Adrenal gland (tissue), 5 donors: ENCODE measurements at regions not wholly inside any gene's neighbourhood (a gene's known extent, or its start where the extent isn't known, plus 50 kb on each side); places are given as distances from the start of the nearest gene placed in this dataset.

Experiments used
- CTCF ChIP-seq, 6 experiments: fragments of 450-650 bp in 4 of 6; fragments of 200-600 bp in 2 of 6; sonication (generic) in 1 of 6; IDR thresholded peaks; 1 replicate in 5 of 6; 2 replicates in 1 of 6; pipeline versions ENCODE4 v1.5.1 to v1.8.0; 2016 to 2021; ENCODE audit warnings: antibody characterized with exemption in 6 of 6, mild to moderate bottlenecking in 2 of 6, moderate library complexity in 1 of 6
- POLR2A ChIP-seq, 2 donors: fragments of 450-650 bp; IDR thresholded peaks; one replicate each; pipeline ENCODE4 v1.6.1; 2017; ENCODE audit warnings: antibody characterized with exemption in 2 of 2, mild to moderate bottlenecking in 2 of 2, moderate library complexity in 1 of 2
- donor health status: DM: no; HTN: no; CAD: no.

DNA sequence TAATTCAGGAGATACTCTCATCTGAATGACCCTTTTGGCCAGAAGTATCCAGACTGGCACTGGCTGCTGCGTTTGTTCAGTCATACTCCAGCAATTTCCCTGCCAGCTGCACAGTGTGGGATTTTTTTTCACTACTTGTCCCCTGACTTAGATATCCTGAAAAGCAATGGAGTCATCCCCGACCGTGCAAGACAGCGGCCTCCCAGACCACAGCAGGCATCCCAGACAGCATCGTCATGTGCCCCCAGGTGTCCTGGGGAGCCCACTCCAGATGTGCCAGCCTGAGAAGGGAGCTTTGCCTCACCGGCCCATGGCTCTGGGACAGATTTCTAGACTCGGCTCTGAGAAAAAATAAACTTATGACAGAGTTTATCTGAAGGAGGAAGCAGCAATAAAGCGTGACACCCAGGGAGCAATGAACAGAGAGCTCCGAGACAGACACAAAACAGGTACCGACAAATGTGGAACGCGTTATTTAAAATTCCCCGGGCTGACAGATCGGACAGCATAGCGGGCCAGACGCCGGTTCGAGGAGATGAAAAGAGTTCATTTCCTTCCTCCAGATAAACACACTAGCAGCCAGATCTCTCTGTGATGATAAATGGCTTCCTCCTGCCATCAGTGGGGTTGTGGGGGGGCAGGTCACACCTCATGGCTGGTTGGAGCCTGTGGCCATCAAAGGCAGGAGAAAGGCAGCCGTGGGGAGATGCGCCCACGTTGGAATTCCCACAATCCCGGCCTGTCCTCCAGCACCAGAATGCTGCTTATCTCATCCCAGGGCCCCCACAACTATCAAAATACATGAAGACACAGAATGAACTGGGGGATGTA, 106.4 kb upstream of the FGF3 start:
- TF ChIP-seq POLR2A (IDR thresholded peaks at IDR 0.05) (no peak), CTCF (IDR thresholded peaks at IDR 0.05) (no peak)
